GM12891 (cell line): ENCODE measurements at regions not wholly inside any gene's neighbourhood (a gene's known extent, or its start where the extent isn't known, plus 50 kb on each side); places are given as distances from the start of the nearest gene placed in this dataset.

ENCODE experiments used
- POLR2A ChIP-seq: IDR thresholded peaks from 2 replicates; pipeline ENCODE4 v1.6.1; 2011; ENCODE audit warnings: low read depth, low read length, control low read depth
- POLR2AphosphoS5 ChIP-seq: IDR thresholded peaks from 2 replicates; pipeline ENCODE4 v1.6.1; 2011; ENCODE audit warnings: low read depth, low read length, control low read depth
- POU2F2 ChIP-seq: IDR thresholded peaks from 2 replicates; pipeline ENCODE4 v1.6.1; 2011; ENCODE audit warnings: low read depth, mild to moderate bottlenecking, control low read depth, low read length, moderate library complexity
- SPI1 ChIP-seq: IDR thresholded peaks from 2 replicates; pipeline ENCODE4 v1.6.1; 2011; ENCODE audit warnings: low read depth, low read length, control low read depth
- TAF1 ChIP-seq: IDR thresholded peaks from 2 replicates; pipeline ENCODE4 v1.6.1; 2011; ENCODE audit warnings: low read depth, low read length, control low read depth

DNA sequence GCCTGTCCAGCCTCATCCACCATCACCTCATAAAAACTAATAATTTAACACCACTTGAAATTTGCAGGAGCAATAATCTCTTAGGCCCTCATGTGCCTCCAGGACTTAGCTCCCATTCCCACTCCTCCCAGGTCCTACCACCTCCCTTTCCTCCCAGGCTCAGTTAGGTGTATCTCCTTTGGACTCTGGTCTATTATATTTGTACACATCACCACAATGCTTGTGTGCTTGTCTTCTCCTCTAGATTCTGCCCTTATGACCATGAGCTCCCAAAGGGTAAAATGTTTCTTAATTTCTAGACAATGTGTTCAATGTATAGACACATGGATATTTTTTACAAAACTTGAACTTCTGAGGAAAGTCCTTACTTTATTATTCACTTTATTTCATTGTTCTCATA, 182.0 kb upstream of the ZC3H15 start:
- TF ChIP-seq POLR2AphosphoS5 (no peak), POLR2A (no peak), TAF1 (no peak), POU2F2 (no peak), SPI1 (no peak)
